Activated CD8-positive, alpha-beta memory T cell treated with anti-CD3 and anti-CD28 coated beads, Interleukin-2, amount 10 ng/mL, durations not matched to agents 7 days and 5 days (primary cell): ENCODE measurements at regions not wholly inside any gene's neighbourhood (a gene's known extent, or its start where the extent isn't known, plus 50 kb on each side); places are given as distances from the start of the nearest gene placed in this dataset.

ENCODE experiments used
- ATAC-seq: fragments of 150-1000 bp; cut with Tn5 transposase; one replicate; pipeline ENCODE4 v1.10.0; 2021; ENCODE audit warnings: moderate library complexity
- CTCF ChIA-PET: fragments of 350-600 bp; sonication (Branson Sonifier 250); formaldehyde crosslinking; loops from one replicate; lab custom pipeline; 2021; ENCODE audit warnings: antibody characterized with exemption; lab: Charles Lee
- DNase-seq: peaks from one replicate; pipeline ENCODE4 v3.0.0-alpha.2; 2020
- H3K27ac Mint-ChIP-seq: one replicate; pipeline ENCODE4 v1.8.0; 2021; ENCODE audit warnings: mild to moderate bottlenecking, mixed read lengths
- H3K27me3 Mint-ChIP-seq: one replicate; pipeline ENCODE4 v1.8.0; 2021; ENCODE audit warnings: mixed read lengths
- H3K36me3 Mint-ChIP-seq: one replicate; pipeline ENCODE4 v1.8.0; 2021; ENCODE audit warnings: mild to moderate bottlenecking, mixed read lengths
- H3K4me1 Mint-ChIP-seq: one replicate; pipeline ENCODE4 v1.8.0; 2021; ENCODE audit warnings: mixed read lengths
- H3K4me3 Mint-ChIP-seq: one replicate; pipeline ENCODE4 v1.8.0; 2021; ENCODE audit warnings: mild to moderate bottlenecking, moderate library complexity, mixed read lengths
- H3K9me3 Mint-ChIP-seq: one replicate; pipeline ENCODE4 v1.8.0; 2022; ENCODE audit warnings: low read depth, mixed read lengths

DNA sequence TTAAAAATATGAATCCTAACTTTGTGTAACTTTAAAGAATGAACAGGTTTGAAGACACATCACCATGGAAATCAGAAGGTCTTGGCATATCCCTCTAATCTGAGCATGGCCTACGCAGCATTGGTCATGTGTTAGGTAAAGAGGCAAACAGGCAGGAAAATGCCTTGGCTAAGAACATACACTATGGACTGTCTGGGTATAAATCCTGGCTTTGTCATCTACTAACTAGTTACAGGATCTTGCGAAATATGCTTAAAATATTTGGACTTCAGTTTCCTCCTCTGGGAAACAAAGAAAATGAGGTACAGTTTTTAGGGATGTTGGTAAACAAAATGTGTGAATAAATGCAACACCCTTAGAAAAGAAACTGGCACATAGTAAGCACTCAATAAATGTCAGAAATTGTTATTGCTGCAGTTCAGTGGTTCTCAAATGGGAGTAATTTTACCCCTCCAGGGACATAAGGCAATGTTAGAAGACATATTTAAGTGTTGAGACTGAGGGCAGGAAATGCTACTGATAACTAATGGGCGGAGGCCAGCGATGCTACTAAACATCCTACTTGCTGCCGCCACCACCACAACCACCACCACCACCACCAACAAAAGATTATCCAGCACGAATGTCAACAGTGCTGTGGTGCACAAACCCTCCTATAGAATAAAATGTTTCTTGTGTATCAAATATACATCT lies 770.8 kb upstream of the SOX9 start:
- H3K36me3 Mint-ChIP-seq, result no peaks in the 10 kb centered on the region
- no peaks in the 10 kb centered on the region for H3K4me1 Mint-ChIP-seq
- H3K9me3 Mint-ChIP-seq, result peaks cover 5% of the 10 kb centered on the region
- ATAC-seq (no peak), DNase-seq (no peak)
- CTCF ChIA-PET, result no interaction called here
- H3K4me3 Mint-ChIP-seq, result no peak overlapping the region
- no peaks in the 10 kb centered on the region for H3K27me3 Mint-ChIP-seq
- no peak overlapping the region for H3K27ac Mint-ChIP-seq

DNA sequence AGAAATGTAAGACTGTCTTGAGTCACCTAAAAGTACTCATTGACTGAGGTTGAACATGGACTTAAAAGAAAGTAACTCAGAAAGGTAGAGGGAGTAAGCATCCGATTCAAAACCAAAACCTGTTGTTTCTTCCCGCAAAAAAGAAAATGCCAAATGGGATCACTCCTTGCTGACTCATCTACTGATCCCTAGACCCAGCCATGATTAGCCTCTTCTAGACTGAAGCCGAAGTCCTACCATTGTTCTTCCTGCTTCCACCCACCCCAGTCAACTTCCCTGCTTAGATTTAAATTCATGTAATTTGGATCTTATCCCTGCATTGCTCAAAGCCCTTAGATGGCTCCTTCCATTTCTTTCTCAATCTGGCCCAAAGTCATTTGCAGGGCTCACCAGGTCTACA lies 760.5 kb upstream of the SOX9 start:
- Mint-ChIP-seq H3K9me3 (peaks cover 11% of the 10 kb centered on the region), H3K4me1 (no peaks in the 10 kb centered on the region), H3K4me3 (no peak overlapping the region), H3K36me3 (no peaks in the 10 kb centered on the region), H3K27ac (no peak overlapping the region), H3K27me3 (no peaks in the 10 kb centered on the region)
- CTCF ChIA-PET, result no interaction called here
- DNase-seq (no peak), ATAC-seq (no peak)

DNA sequence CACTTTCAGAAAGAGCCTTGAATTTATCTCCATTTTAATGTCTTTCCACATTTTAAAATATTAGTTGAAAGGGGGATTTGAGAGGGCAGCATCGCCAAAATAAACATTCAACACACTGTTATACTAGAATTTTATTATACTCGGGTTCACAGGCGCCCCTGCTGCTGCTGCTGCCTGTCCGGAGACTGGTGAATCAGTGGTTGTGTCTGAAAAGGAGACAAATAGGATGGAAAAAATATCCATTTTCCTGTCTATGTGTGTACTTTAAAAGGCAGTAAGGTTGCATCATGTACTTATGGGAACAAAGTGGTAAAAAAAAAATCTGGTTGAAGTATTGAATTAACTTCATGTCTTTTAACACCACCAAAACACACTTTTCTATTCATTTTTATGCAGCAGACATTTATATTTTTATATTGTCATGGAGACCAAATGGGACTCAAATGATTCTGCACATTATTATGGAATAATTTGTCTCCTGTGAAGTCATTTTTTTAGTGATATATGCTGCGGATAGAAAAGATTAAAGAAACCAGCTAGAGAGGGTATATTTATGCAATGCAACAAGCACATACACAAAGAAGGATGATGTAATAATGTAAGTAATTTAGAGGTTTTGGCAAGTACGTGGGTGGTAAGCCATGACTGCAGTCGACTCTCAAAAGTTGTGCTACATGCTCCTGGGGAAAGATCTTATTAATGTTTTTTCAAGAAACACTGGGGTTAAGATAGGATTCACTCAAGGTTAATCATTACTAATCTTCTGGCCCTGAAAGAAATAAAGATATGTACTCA lies 759.0 kb upstream of the SOX9 start:
- H3K9me3 Mint-ChIP-seq, result peaks cover 13% of the 10 kb centered on the region
- H3K4me1 Mint-ChIP-seq, result no peaks in the 10 kb centered on the region
- no peak for ATAC-seq
- no peaks in the 10 kb centered on the region for H3K27me3 Mint-ChIP-seq
- H3K36me3 Mint-ChIP-seq, result no peaks in the 10 kb centered on the region
- H3K4me3 Mint-ChIP-seq, result no peak overlapping the region
- DNase-seq, result no peak
- H3K27ac Mint-ChIP-seq, result no peak overlapping the region
- CTCF ChIA-PET, result no interaction called here

DNA sequence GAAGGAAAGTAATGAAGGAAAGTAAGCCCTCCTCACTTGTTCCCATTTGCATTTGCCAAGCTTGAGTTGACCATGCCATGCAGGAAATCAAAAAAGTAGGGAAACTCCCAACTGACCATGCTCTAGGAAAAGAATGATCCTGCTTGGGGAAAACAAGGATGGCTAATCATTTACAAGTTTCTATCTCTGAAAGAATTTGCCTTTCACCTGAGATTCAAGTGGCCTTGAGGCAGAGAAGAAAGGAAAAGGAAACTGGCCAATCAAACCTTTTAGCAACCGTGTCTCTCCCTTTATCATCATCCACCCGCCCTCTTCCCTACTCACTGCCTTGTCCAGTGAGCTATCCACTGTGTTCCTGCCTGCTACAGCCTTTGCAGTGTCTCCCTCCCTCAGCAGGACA lies 757.2 kb upstream of the SOX9 start:
- H3K4me3 Mint-ChIP-seq, result no peak overlapping the region
- no peak for ATAC-seq
- CTCF ChIA-PET, result no interaction called here
- no peaks in the 10 kb centered on the region for H3K27me3 Mint-ChIP-seq
- no peaks in the 10 kb centered on the region for H3K4me1 Mint-ChIP-seq
- peaks cover 15% of the 10 kb centered on the region for H3K9me3 Mint-ChIP-seq
- H3K27ac Mint-ChIP-seq, result no peak overlapping the region
- DNase-seq, result no peak
- no peaks in the 10 kb centered on the region for H3K36me3 Mint-ChIP-seq

DNA sequence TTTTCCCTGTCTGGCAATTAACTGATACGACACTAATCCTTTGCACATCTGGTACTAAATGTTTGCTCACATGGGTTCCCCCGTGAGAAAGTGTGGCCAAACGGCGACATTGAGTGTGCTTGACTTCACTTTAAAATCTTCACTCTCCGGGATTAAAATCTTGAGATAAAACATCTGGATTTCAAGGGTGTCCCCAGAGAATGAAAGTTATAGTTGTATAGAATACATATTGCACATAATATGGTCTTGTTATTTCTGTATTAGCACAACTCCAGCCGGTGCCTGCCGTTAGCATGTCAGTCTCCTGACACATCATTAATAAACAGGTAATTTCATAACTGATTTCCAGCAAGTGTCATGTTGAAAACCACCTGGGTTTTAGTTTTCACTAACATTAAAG lies 749.0 kb upstream of the SOX9 start:
- H3K36me3 Mint-ChIP-seq, result no peaks in the 10 kb centered on the region
- no peak for ATAC-seq

DNA sequence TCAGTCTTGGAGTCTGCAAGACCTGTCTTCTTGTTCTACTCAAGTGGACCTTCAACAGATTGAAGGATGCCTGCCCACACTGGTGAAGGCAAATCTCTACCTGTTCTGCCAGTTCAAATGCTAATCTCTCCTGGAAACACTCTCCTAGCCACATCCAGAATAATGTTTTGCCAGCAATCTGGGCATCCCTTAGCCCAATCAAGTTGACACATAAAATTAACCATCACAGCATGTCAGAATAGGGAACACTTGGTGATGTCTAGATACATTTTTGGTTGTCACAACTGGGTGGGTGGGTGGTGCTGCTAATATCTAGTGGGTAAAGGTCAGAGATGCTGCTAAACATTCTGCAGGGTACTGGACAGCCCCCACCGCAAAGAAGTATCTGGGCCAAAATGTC lies 744.9 kb upstream of the SOX9 start:
- Mint-ChIP-seq H3K27ac (no peak overlapping the region), H3K9me3 (peaks cover 3% of the 10 kb centered on the region), H3K36me3 (no peaks in the 10 kb centered on the region), H3K27me3 (no peaks in the 10 kb centered on the region), H3K4me3 (no peak overlapping the region), H3K4me1 (no peaks in the 10 kb centered on the region)
- ATAC-seq (no peak), DNase-seq (no peak)
- CTCF ChIA-PET, result interaction anchor here (0.5 kb wide), 1 partner anchor 83 kb away, joined by 3 read pairs; no protein-coding TSS in a partner anchor

More for the DNA sequence above, 749.0 kb upstream of the SOX9 start:
- Mint-ChIP-seq H3K27ac (no peak overlapping the region), H3K9me3 (peaks cover 2% of the 10 kb centered on the region), H3K4me3 (no peak overlapping the region), H3K4me1 (no peaks in the 10 kb centered on the region), H3K27me3 (no peaks in the 10 kb centered on the region)
- no peak for DNase-seq
- CTCF ChIA-PET, result no interaction called here

DNA sequence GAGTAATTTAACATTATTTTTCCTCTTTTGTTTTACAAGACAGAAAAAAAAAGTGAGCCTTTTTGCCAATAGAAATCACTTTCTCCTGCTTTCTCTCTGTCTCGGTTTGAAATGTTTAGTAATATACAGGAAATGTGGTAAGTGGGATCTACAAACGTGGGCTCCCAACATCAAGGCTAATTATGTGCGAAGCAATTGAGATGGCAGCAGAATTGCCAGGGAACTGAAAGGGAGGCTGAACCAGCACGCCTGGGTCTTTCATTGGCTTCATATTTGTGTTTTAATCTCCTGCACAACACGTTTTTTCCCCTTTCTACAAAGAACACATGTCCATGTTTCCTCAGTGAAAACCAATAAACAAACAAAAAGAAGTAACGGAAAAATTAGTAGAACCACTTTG lies 743.9 kb upstream of the SOX9 start:
- Mint-ChIP-seq H3K36me3 (no peaks in the 10 kb centered on the region), H3K4me1 (no peaks in the 10 kb centered on the region), H3K4me3 (no peak overlapping the region), H3K27ac (no peak overlapping the region), H3K27me3 (no peaks in the 10 kb centered on the region), H3K9me3 (peaks cover 3% of the 10 kb centered on the region)
- CTCF ChIA-PET, result no interaction called here
- DNase-seq (no peak), ATAC-seq (no peak)

DNA sequence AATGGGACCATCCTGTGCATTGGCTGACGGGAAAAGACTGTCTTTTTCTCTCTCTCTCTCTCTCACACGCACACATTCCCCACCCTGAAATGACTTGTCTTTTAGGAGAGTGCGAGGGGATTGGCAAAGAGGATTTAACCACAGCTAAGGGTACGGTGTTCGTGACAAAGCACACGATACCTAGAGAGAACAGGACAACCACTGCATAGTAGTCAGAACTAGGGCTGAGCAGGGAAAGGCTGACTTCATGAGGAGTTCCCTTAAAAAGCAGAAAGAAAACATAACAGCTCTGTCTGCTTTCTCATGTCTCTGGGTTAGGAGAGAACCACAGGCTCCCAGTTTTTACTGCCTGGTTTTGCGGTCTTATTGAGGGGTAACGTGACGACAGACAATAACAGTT lies 742.8 kb upstream of the SOX9 start:
- no peaks in the 10 kb centered on the region for H3K27me3 Mint-ChIP-seq
- H3K9me3 Mint-ChIP-seq, result peaks cover 3% of the 10 kb centered on the region
- no peaks in the 10 kb centered on the region for H3K4me1 Mint-ChIP-seq
- H3K36me3 Mint-ChIP-seq, result no peaks in the 10 kb centered on the region
- H3K27ac Mint-ChIP-seq, result no peak overlapping the region
- DNase-seq (no peak), ATAC-seq (no peak)
- CTCF ChIA-PET, result no interaction called here
- H3K4me3 Mint-ChIP-seq, result no peak overlapping the region

DNA sequence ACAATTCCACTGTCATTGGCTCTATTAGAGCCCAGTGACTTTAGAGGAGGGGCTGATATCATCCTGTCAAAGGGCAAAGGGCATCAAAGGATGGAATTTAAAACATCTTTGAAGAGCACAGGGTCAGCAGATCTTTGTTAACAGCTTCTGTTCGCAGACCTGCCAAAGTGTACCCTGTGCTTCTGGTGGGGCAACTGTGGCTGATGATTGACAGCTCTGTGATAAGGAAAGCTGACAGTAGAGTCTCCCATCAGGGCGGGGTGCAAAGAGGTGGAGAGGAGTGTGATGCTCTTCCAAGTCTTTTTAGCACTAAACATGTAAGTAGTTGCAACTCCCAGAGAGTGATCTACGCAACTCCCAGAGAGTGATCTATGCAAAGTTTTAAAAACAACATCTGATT lies 742.1 kb upstream of the SOX9 start:
- no peaks in the 10 kb centered on the region for H3K36me3 Mint-ChIP-seq
- no peak overlapping the region for H3K27ac Mint-ChIP-seq
- CTCF ChIA-PET, result no interaction called here
- H3K27me3 Mint-ChIP-seq, result no peaks in the 10 kb centered on the region
- peaks cover 6% of the 10 kb centered on the region for H3K9me3 Mint-ChIP-seq
- ATAC-seq (no peak), DNase-seq (no peak)
- no peak overlapping the region for H3K4me3 Mint-ChIP-seq
- no peaks in the 10 kb centered on the region for H3K4me1 Mint-ChIP-seq

DNA sequence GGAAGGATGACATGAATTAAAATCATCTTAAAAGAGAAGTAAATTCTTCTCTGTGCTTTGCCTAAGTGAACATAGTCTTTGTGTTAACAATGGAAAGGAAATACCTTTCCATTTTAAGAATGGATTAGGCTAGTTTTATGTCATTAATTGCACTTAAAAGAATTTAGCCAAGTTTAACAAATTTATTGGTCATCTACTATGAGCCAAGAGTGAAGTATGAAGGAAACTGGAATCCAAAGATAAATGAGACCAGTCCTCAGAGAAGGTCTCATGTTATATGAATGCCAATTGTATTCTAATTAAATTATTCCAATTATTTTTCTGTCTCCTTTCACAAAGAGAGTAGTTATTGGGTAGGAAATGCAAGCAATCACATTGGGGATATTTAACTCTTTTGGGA lies 741.3 kb upstream of the SOX9 start:
- ATAC-seq, result no peak
- H3K36me3 Mint-ChIP-seq, result no peaks in the 10 kb centered on the region
- H3K4me1 Mint-ChIP-seq, result no peaks in the 10 kb centered on the region
- peaks cover 9% of the 10 kb centered on the region for H3K9me3 Mint-ChIP-seq
- H3K27me3 Mint-ChIP-seq, result no peaks in the 10 kb centered on the region
- no peak overlapping the region for H3K4me3 Mint-ChIP-seq
- no peak overlapping the region for H3K27ac Mint-ChIP-seq
- CTCF ChIA-PET, result no interaction called here
- DNase-seq, result no peak

DNA sequence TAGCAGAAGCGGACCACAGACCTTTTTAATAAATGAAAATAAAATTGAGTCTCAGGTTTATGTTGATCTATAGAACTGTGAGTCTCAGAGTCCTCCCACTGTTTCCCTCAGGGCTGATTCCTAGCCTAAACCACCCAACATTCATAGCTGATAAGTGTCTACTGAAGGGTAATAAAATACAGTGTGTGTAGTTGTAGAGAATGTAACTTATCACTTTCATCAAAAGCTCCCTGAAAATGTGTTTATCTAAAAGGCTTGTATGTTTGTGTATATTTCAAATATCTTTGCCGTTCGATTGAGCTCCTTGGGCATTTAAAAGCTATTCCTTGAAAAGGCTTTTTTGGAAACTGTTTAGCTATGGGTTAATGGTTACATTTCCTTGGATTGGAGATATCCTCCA lies 740.3 kb upstream of the SOX9 start:
- peaks cover 9% of the 10 kb centered on the region for H3K9me3 Mint-ChIP-seq
- H3K36me3 Mint-ChIP-seq, result no peaks in the 10 kb centered on the region
- CTCF ChIA-PET, result no interaction called here
- no peak for ATAC-seq
- no peak for DNase-seq
- H3K4me3 Mint-ChIP-seq, result no peak overlapping the region
- H3K4me1 Mint-ChIP-seq, result no peaks in the 10 kb centered on the region
- H3K27ac Mint-ChIP-seq, result no peak overlapping the region
- no peaks in the 10 kb centered on the region for H3K27me3 Mint-ChIP-seq

DNA sequence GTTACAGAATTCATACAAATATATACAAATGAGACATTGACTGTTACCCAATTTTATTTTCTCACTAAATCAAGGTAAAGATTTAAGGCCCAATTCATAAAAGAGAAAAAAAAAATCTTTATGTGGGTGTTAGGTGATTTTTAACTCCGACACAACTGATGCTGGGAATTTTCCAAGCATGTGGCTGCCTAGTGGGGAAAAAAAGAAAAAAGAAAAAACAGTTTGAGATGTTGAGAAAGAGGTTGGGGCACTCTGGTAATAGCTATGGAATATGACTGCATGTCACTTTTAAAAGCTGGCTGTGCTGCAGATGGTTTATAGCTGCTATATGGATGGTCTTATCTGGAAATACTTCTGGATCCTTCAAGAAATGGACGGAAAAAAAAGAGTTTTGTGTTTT lies 739.9 kb upstream of the SOX9 start:
- H3K9me3 Mint-ChIP-seq, result peaks cover 9% of the 10 kb centered on the region
- H3K36me3 Mint-ChIP-seq, result no peaks in the 10 kb centered on the region
- no peak overlapping the region for H3K4me3 Mint-ChIP-seq
- ATAC-seq (no peak), DNase-seq (no peak)
- no peaks in the 10 kb centered on the region for H3K4me1 Mint-ChIP-seq
- CTCF ChIA-PET, result no interaction called here
- H3K27me3 Mint-ChIP-seq, result no peaks in the 10 kb centered on the region
- no peak overlapping the region for H3K27ac Mint-ChIP-seq

DNA sequence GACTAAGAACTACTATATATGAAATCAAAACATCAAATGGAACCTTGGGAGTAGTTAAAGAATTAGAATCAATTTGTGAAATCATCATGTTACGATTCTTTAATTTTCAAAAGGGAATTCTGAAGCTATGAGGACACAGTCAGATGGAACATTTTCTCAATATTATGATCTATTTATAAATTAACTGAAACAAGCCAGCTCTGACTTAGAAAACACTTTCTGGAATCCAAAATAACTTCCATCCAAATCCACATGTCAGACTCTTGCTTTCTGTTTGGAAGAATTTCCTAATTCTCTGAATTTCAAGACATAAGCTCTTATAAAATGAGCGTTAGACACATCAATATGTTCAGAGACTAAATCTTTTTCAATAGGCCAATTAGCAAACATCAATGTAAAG lies 737.7 kb upstream of the SOX9 start:
- Mint-ChIP-seq H3K36me3 (no peaks in the 10 kb centered on the region), H3K4me1 (no peaks in the 10 kb centered on the region), H3K27ac (no peak overlapping the region), H3K4me3 (no peak overlapping the region), H3K9me3 (peaks cover 15% of the 10 kb centered on the region), H3K27me3 (no peaks in the 10 kb centered on the region)
- CTCF ChIA-PET, result no interaction called here
- ATAC-seq (no peak), DNase-seq (no peak)

DNA sequence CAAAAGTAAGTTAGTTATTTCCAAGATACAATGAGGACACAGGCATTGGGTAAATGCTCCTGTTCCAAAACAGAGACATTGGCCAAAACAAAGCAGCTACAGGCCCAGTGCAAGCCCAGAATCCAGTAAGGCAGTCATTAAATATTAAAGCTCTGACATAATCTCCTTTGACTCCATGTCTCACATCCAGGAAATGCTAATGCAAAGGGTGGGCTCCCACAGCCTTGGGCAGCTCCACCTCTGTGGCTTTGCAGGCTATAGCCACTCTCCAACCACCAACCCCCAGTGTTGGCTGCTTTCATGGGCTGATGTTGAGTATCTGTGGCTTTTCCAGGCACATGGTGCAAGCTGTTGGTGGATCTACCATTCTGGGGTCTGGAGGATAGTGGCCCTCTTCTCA lies 733.4 kb upstream of the SOX9 start:
- Mint-ChIP-seq H3K36me3 (no peaks in the 10 kb centered on the region), H3K27me3 (no peaks in the 10 kb centered on the region), H3K4me1 (no peaks in the 10 kb centered on the region), H3K9me3 (peaks cover 24% of the 10 kb centered on the region), H3K4me3 (no peak overlapping the region), H3K27ac (no peak overlapping the region)
- no peak for ATAC-seq
- CTCF ChIA-PET, result no interaction called here
- DNase-seq, result no peak
